A673 (cell line): ENCODE measurements at regions not wholly inside any gene's neighbourhood (a gene's known extent, or its start where the extent isn't known, plus 50 kb on each side); places are given as distances from the start of the nearest gene placed in this dataset.

Experiments
- BruUV-seq: library from RNA; stranded (reverse); fragments of 400-500 nt; replicated peaks from 2 replicates; lab custom pipeline; 2021; lab: Mats Ljungman, UMichigan
- CTCF ChIA-PET: fragments of 300-600 bp; sonication (Branson Sonifier 250); formaldehyde crosslinking; loops from one replicate; lab custom pipeline; 2022; ENCODE audit warnings: antibody characterized with exemption; lab: Charles Lee
- POLR2A ChIA-PET: fragments of 300-600 bp; sonication (Branson Sonifier 250); formaldehyde crosslinking; loops from one replicate; lab custom pipeline; 2022; ENCODE audit warnings: antibody characterized with exemption; ENCODE audit not compliant: low non-redundant PET; lab: Charles Lee
- DNase-seq: peaks from one replicate; pipeline ENCODE4 v3.0.0-alpha.2; 2015; ENCODE audit warnings: low spot score
- H3K27ac ChIP-seq: fragments of 200-600 bp; sonication (generic); 2 replicates; pipeline ENCODE4 v1.5.1; 2016; ENCODE audit warnings: mixed run types, low read depth, mild to moderate bottlenecking, mixed read lengths, antibody characterized with exemption, low read length; ENCODE audit not compliant: poor library complexity, severe bottlenecking
- H3K27me3 ChIP-seq: fragments of 200-600 bp; sonication (generic); replicated peaks from 2 replicates; pipeline ENCODE4 v1.6.1; 2017; ENCODE audit warnings: mixed run types, low read depth, mild to moderate bottlenecking, mixed read lengths, antibody characterized with exemption, low read length; ENCODE audit not compliant: insufficient read depth, poor library complexity
- H3K36me3 ChIP-seq: fragments of 200-600 bp; sonication (generic); 2 replicates; pipeline ENCODE4 v1.6.1; 2016; ENCODE audit warnings: mixed run types, mild to moderate bottlenecking, mixed read lengths, antibody characterized with exemption, low read length; ENCODE audit not compliant: insufficient read depth, poor library complexity, severe bottlenecking
- H3K4me1 ChIP-seq: fragments of 200-600 bp; sonication (generic); 2 replicates; pipeline ENCODE4 v1.6.1; 2017; ENCODE audit warnings: mixed run types, mild to moderate bottlenecking, mixed read lengths, antibody characterized with exemption, low read length; ENCODE audit not compliant: insufficient read depth, poor library complexity, severe bottlenecking
- H3K4me3 ChIP-seq: fragments of 200-600 bp; sonication (generic); 2 replicates; pipeline ENCODE4 v1.5.1; 2016; ENCODE audit warnings: low read depth, mixed run types, mild to moderate bottlenecking, mixed read lengths, low read length; ENCODE audit not compliant: poor library complexity, severe bottlenecking
- H3K9me3 ChIP-seq: fragments of 200-600 bp; sonication (generic); 2 replicates; pipeline ENCODE4 v1.6.1; 2016; ENCODE audit warnings: mixed run types, low read depth, mild to moderate bottlenecking, mixed read lengths, antibody characterized with exemption, low read length; ENCODE audit not compliant: poor library complexity, severe bottlenecking
- EZH2 ChIP-seq: fragments of 200-600 bp; sonication (generic); IDR thresholded peaks from 2 replicates; pipeline ENCODE4 v1.6.1; 2017; ENCODE audit warnings: borderline replicate concordance, low read depth, mild to moderate bottlenecking, mixed read lengths, antibody characterized with exemption, low read length; ENCODE audit not compliant: poor library complexity, severe bottlenecking
- intact Hi-C: fragments of 100-400 bp; cut with micrococcal nuclease; formaldehyde crosslinking; loops from one replicate; pipeline ENCODE4 v1.10.0; 2022; ENCODE audit not compliant: unreplicated experiment
- TF ChIP-seq, protein P1 (sequence below): fragments of 300-800, 200-600 bp; sonication (generic); conservative IDR thresholded peaks from 2 replicates; pipeline ENCODE4 v1.5.1; 2017; ENCODE audit warnings: low read depth, mild to moderate bottlenecking, antibody characterized with exemption, low read length, moderate library complexity, mixed read lengths

DNA sequence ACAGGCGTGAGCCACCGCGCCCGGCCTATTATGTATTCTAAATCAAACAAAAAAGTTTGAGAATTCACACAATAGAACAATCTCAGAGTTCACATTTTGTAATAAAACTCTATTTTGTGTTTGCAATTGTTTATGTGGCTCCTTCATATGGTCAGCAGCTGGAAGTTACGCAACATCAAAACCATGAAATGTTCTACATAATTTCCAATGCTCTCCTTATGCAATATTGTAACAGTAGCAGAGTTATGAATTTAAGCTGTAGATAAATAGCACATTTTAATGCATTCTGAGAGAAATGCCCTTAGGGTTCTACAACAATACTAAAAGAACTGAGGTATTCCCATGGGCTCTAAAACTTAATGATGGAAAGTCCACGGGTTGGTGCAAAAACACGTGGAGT lies 62.3 kb upstream of the COL11A1 start:
- no peaks in the 10 kb centered on the region for H3K4me1 ChIP-seq
- no peak for DNase-seq
- TF ChIP-seq EZH2, result no peak
- TF ChIP-seq, protein P1, sequence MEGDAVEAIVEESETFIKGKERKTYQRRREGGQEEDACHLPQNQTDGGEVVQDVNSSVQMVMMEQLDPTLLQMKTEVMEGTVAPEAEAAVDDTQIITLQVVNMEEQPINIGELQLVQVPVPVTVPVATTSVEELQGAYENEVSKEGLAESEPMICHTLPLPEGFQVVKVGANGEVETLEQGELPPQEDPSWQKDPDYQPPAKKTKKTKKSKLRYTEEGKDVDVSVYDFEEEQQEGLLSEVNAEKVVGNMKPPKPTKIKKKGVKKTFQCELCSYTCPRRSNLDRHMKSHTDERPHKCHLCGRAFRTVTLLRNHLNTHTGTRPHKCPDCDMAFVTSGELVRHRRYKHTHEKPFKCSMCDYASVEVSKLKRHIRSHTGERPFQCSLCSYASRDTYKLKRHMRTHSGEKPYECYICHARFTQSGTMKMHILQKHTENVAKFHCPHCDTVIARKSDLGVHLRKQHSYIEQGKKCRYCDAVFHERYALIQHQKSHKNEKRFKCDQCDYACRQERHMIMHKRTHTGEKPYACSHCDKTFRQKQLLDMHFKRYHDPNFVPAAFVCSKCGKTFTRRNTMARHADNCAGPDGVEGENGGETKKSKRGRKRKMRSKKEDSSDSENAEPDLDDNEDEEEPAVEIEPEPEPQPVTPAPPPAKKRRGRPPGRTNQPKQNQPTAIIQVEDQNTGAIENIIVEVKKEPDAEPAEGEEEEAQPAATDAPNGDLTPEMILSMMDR, result no peak
- no peak overlapping the region for H3K27ac ChIP-seq
- intact Hi-C loops, result no loop called here
- no peaks in the 10 kb centered on the region for H3K27me3 ChIP-seq
- BruUV-seq, result no TSS peak
- ChIA-PET POLR2A (no interaction called here), CTCF (no interaction called here)
- no peak overlapping the region for H3K4me3 ChIP-seq
- no peaks in the 10 kb centered on the region for H3K9me3 ChIP-seq
- no peaks in the 10 kb centered on the region for H3K36me3 ChIP-seq

DNA sequence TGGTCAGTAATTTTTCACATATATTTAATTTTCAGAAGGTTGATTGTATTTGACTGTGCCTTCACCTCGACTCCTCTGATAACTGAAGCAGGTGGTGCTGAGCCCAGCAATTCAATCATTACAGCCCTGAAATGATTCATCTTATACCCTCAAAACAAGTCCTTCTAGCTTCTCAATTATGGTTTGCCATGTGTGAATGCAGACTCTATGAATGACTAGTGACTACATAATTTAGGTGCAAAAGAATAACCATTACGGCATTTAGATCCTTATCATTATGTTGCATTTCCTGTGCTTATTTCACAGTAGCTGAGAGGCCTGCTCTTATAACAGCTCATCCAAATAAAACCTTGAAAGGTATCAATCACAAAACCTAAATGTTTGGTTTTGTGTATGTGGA lies 54.0 kb upstream of the COL11A1 start:
- CTCF ChIA-PET, result interaction anchor here (0.6 kb wide), 1 partner anchor 88 kb away, joined by 8 read pairs; no protein-coding TSS in a partner anchor
- Histone ChIP-seq H3K27me3 (no peaks in the 10 kb centered on the region), H3K36me3 (no peaks in the 10 kb centered on the region), H3K27ac (no peak overlapping the region), H3K4me3 (no peak overlapping the region), H3K9me3 (no peaks in the 10 kb centered on the region), H3K4me1 (peaks cover 5% of the 10 kb centered on the region)
- intact Hi-C loops, result no loop called here
- POLR2A ChIA-PET, result no interaction called here
- peak; percentile 80 for DNase-seq
- no TSS peak for BruUV-seq
- TF ChIP-seq EZH2, result no peak
- TF ChIP-seq, protein P1, result no peak

DNA sequence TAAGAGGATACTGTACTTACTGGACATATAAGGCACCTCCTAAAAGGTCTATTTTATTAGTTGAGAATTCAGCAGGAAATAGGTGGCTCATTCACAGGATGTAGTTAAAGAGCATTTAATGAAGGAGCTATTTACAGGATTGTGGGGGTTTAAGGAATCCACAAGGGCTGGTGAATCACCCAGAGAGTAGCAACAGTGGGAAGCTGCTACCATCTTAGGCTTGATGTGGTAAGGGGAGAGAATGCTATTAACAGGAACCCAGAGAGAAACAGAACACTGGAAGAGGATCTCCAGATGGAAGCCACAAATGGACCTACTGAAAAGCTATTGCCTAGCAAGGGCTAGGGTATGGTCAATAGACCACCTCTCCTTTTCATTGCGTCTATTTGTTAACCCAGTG lies 52.0 kb upstream of the COL11A1 start:
- no peaks in the 10 kb centered on the region for H3K9me3 ChIP-seq
- no TSS peak for BruUV-seq
- intact Hi-C loops, result no loop called here
- ChIA-PET POLR2A (no interaction called here), CTCF (interaction anchor here (0.6 kb wide), 1 partner anchor 21 kb away, joined by 3 read pairs; no protein-coding TSS in a partner anchor)
- H3K4me1 ChIP-seq, result peaks cover 5% of the 10 kb centered on the region
- no peaks in the 10 kb centered on the region for H3K36me3 ChIP-seq
- no peaks in the 10 kb centered on the region for H3K27me3 ChIP-seq
- TF ChIP-seq EZH2, result no peak
- TF ChIP-seq, protein P1, result no peak
- peak; percentile 56 for DNase-seq
- no peak overlapping the region for H3K27ac ChIP-seq
- no peak overlapping the region for H3K4me3 ChIP-seq
